Immature natural killer cell (primary cell): ENCODE measurements at regions not wholly inside any gene's neighbourhood (a gene's known extent, or its start where the extent isn't known, plus 50 kb on each side); places are given as distances from the start of the nearest gene placed in this dataset.
"Not testable (repeated sequence)": the region's sequence is repeated elsewhere in the genome, so short reads cannot be mapped to it uniquely, and the experiment has no call there.

Experiments
- DNase-seq, 3 donors: peaks; one replicate each; pipeline ENCODE4 v3.0.0; 2022; ENCODE audit warnings: mixed read lengths in 1 of 3
- H3K27ac Mint-ChIP-seq, 6 donors: one replicate each; pipeline ENCODE4 v1.8.0; 2020; ENCODE audit warnings: mixed read lengths in 6 of 6, mild to moderate bottlenecking in 5 of 6, inconsistent platforms in 4 of 6, moderate library complexity in 3 of 6
- H3K27me3 Mint-ChIP-seq, 3 donors: one replicate each; pipeline ENCODE4 v1.8.0; 2020 to 2021; ENCODE audit warnings: low read depth in 3 of 3, mild to moderate bottlenecking in 3 of 3, mixed read lengths in 3 of 3, moderate library complexity in 3 of 3, inconsistent platforms in 1 of 3
- H3K36me3 Mint-ChIP-seq, 3 donors: one replicate each; pipeline ENCODE4 v1.8.0; 2020; ENCODE audit warnings: mixed read lengths in 3 of 3, inconsistent platforms in 2 of 3, mild to moderate bottlenecking in 2 of 3
- H3K4me1 Mint-ChIP-seq, 2 donors: one replicate each; pipeline ENCODE4 v1.8.0; 2020; ENCODE audit warnings: inconsistent platforms in 2 of 2, mild to moderate bottlenecking in 2 of 2, mixed read lengths in 2 of 2, moderate library complexity in 1 of 2
- H3K4me3 Mint-ChIP-seq, 5 donors: one replicate each; pipeline ENCODE4 v1.8.0; 2020; ENCODE audit warnings: mild to moderate bottlenecking in 5 of 5, mixed read lengths in 5 of 5, inconsistent platforms in 3 of 5, moderate library complexity in 3 of 5
- H3K9me3 Mint-ChIP-seq, 6 donors: one replicate each; pipeline ENCODE4 v1.8.0; 2020; ENCODE audit warnings: mild to moderate bottlenecking in 6 of 6, mixed read lengths in 6 of 6, inconsistent platforms in 4 of 6, moderate library complexity in 3 of 6

- Mint-ChIP-seq H3K27ac (no peak overlapping the region), H3K27me3 (peaks cover 0 to 2% (median under 1%) of the 10 kb centered on the region in 3 donors), H3K36me3 (no peaks in the 10 kb centered on the region), H3K4me3 (no peak overlapping the region), H3K9me3 (no peaks in the 10 kb centered on the region), H3K4me1 (no peaks in the 10 kb centered on the region)
- DNase-seq, result no peak
Measured at GRCh38 chr11:23457641-23458040, 597.4 kb upstream of the CCDC179 start.

GRCh38 chr11:23471878-23472277, 611.6 kb upstream of the CCDC179 start:
- Mint-ChIP-seq H3K9me3 (peaks cover 0 to 4% (median 0%) of the 10 kb centered on the region in 6 donors), H3K27me3 (peaks cover 0 to 6% (median 4%) of the 10 kb centered on the region in 3 donors), H3K4me3 (no peak overlapping the region), H3K27ac (no peak overlapping the region), H3K36me3 (peaks cover 0 to 4% (median 0%) of the 10 kb centered on the region in 3 donors), H3K4me1 (no peaks in the 10 kb centered on the region)
- no peak for DNase-seq

GRCh38 chr11:23473782-23474181, 613.5 kb upstream of the CCDC179 start:
- no peak for DNase-seq
- H3K9me3 Mint-ChIP-seq, result peaks cover 0 to 5% (median 0%) of the 10 kb centered on the region in 6 donors
- H3K4me3 Mint-ChIP-seq, result no peak overlapping the region
- H3K4me1 Mint-ChIP-seq, result no peaks in the 10 kb centered on the region
- peaks cover 0 to 4% (median 0%) of the 10 kb centered on the region in 3 donors for H3K36me3 Mint-ChIP-seq
- no peak overlapping the region for H3K27ac Mint-ChIP-seq
- peaks cover 0 to 6% (median 4%) of the 10 kb centered on the region in 3 donors for H3K27me3 Mint-ChIP-seq

GRCh38 chr11:23480736-23481135, 620.5 kb upstream of the CCDC179 start:
- H3K27me3 Mint-ChIP-seq, result peaks cover 0 to 3% (median 2%) of the 10 kb centered on the region in 3 donors
- H3K9me3 Mint-ChIP-seq, result peaks cover 0 to 12% (median 9%) of the 10 kb centered on the region in 6 donors
- H3K36me3 Mint-ChIP-seq, result peaks cover 0 to 9% (median 0%) of the 10 kb centered on the region in 3 donors
- H3K27ac Mint-ChIP-seq, result no peak overlapping the region
- H3K4me3 Mint-ChIP-seq, result no peak overlapping the region
- no peaks in the 10 kb centered on the region for H3K4me1 Mint-ChIP-seq
- DNase-seq, result no peak

DNA sequence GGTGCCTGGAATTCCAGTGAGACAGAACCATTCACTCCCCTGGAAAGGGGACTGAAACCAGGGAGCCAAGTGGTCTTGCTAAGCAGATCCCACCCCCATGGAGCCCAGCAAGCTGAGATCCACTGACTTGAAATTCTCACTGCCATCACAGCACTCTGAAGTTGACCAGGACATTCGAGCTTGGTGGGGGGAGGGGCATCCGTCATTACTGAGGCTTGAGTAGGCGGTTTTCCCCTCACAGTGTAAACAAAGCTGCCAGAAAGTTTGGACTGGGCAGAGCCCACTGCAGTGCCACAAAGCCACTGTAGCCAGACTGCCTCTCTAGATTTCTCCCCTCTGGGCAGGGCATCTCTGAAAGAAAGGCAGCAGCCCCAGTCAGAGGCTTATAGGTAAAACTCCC, 623.9 kb upstream of the CCDC179 start:
- H3K27me3 Mint-ChIP-seq, DNase-seq: not testable (repeated sequence)
- H3K9me3 Mint-ChIP-seq, result peaks cover 6 to 29% (median 16%) of the 10 kb centered on the region in 6 donors

DNA sequence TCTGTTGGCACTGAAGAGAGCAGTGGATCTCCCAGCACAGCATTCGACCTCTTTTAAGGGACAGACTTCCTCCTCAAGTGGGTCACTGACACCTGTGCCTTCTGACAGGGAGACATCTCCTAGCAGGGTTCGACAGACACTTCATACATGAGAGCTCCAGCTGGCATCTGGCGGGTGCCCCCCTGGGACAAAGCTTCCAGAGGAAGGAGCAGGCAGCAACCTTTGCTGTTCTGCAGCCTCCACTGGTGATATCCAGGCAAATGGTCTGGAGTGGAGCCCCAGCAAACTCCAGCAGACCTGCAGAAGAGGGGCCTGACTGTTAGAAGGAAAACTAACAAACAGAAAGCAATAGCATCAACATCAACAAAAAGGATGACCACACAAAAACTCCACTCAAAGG, 624.3 kb upstream of the CCDC179 start:
- H3K27me3 Mint-ChIP-seq, DNase-seq, H3K27ac Mint-ChIP-seq, H3K4me1 Mint-ChIP-seq, H3K36me3 Mint-ChIP-seq, H3K4me3 Mint-ChIP-seq: not testable (repeated sequence)
- H3K9me3 Mint-ChIP-seq, result peaks cover 9 to 29% (median 16%) of the 10 kb centered on the region in 6 donors

More for the DNA sequence above, 623.9 kb upstream of the CCDC179 start:
- H3K4me1 Mint-ChIP-seq, H3K27ac Mint-ChIP-seq, H3K36me3 Mint-ChIP-seq, H3K4me3 Mint-ChIP-seq: not testable (repeated sequence)

DNA sequence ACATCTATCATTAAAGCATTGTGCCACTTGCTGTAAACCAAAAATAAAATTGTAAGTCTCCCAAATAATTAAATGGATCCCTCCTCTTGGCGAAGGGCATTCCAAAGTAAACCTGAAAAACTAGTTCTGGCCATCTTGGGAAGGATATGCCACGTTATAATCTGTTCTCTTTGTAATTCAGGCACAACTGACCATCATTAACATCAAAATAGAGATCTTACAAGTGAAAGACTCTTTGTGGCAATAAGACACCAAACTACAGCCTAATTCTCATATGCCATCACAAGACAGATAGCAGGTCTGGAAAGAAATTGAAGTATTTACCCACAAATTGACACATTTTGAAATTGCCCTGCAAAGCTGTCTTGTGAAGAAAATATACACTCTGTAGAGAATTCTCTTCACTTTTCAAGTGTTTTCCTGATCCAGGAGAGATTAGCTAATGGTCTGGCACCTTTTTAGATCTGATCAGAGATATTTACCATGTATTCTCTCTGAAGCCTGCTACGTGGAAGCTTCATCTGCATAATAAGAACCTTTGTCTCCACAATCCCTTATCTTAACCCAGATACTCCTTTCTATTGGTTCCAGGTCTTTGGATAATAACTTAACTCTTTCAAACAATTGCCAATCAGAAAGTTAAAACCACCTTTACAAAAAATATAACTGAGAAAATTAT, 630.4 kb upstream of the CCDC179 start:
- Mint-ChIP-seq H3K27ac (no peak overlapping the region), H3K9me3 (peaks cover 5 to 19% (median 10%) of the 10 kb centered on the region in 6 donors), H3K4me1 (no peaks in the 10 kb centered on the region), H3K36me3 (peaks cover 0 to 3% (median 0%) of the 10 kb centered on the region in 3 donors), H3K4me3 (no peak overlapping the region), H3K27me3 (peaks cover 0 to 4% (median 0%) of the 10 kb centered on the region in 3 donors)
- DNase-seq, result no peak

- H3K36me3 Mint-ChIP-seq, result peaks cover 0 to 3% (median 0%) of the 10 kb centered on the region in 3 donors
- no peaks in the 10 kb centered on the region for H3K4me1 Mint-ChIP-seq
- H3K4me3 Mint-ChIP-seq, result no peak overlapping the region
- H3K9me3 Mint-ChIP-seq, result peaks cover 0 to 1% (median 0%) of the 10 kb centered on the region in 6 donors
- no peak overlapping the region for H3K27ac Mint-ChIP-seq
- no peak for DNase-seq
- H3K27me3 Mint-ChIP-seq, result peaks cover 0 to 4% (median 2%) of the 10 kb centered on the region in 3 donors
Measured at GRCh38 chr11:23494981-23495380, 634.7 kb upstream of the CCDC179 start.

- Mint-ChIP-seq H3K4me3 (no peak overlapping the region), H3K27ac (no peak overlapping the region), H3K4me1 (no peaks in the 10 kb centered on the region), H3K9me3 (peaks cover 0 to 1% (median 0%) of the 10 kb centered on the region in 6 donors), H3K36me3 (peaks cover 0 to 3% (median 0%) of the 10 kb centered on the region in 3 donors), H3K27me3 (peaks cover 0 to 2% (median 2%) of the 10 kb centered on the region in 3 donors)
- no peak for DNase-seq
Measured at GRCh38 chr11:23496340-23496739, 636.1 kb upstream of the CCDC179 start.

DNA sequence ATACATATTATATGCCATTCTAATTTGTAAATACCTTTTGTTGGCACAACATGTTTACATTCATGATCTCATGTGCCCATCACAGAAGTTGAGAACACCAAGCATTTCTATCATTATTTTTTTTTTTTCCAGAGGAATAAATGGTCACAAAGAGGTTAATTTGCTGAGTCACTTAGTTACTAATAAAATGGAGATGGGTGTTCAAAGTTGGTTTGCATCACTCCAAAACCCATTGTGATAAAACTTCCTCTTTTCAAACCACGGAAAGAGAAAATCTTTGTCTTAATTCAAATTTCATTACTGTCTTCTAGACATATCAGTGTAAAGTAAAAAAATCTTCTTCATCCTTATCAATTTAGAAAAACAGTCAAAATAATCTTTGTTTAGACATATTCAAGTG, 636.8 kb upstream of the CCDC179 start:
- Mint-ChIP-seq H3K4me1 (no peaks in the 10 kb centered on the region), H3K27me3 (peaks cover 0 to 2% (median 2%) of the 10 kb centered on the region in 3 donors), H3K9me3 (no peaks in the 10 kb centered on the region), H3K4me3 (no peak overlapping the region), H3K27ac (no peak overlapping the region), H3K36me3 (peaks cover 0 to 3% (median 0%) of the 10 kb centered on the region in 3 donors)
- DNase-seq, result no peak

GRCh38 chr11:23502389-23502788, 642.1 kb upstream of the CCDC179 start:
- DNase-seq, result no peak
- no peaks in the 10 kb centered on the region for H3K36me3 Mint-ChIP-seq
- no peak overlapping the region for H3K4me3 Mint-ChIP-seq
- no peaks in the 10 kb centered on the region for H3K9me3 Mint-ChIP-seq
- H3K27ac Mint-ChIP-seq, result no peak overlapping the region
- no peaks in the 10 kb centered on the region for H3K4me1 Mint-ChIP-seq
- H3K27me3 Mint-ChIP-seq, result no peaks in the 10 kb centered on the region

DNA sequence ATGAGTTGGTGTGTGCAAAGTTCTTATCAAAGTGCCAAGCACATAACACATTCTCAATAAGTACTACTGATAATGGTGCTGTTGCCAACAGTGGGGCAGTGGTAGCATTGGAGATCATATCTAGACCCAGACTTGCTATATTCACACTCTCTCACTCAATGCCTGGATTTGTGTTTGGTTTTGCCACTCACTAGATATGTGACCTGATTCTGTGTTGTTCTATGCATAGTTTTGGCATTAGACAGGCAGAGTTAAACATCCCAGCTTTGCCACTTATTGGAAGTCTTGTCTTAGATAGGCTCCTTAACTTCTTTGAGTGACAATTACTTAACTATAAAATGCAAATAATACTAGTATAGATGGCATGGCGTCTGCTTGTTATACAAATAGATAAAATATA, 642.6 kb upstream of the CCDC179 start:
- Mint-ChIP-seq H3K4me3 (no peak overlapping the region), H3K27ac (no peak overlapping the region), H3K36me3 (no peaks in the 10 kb centered on the region), H3K27me3 (no peaks in the 10 kb centered on the region), H3K9me3 (no peaks in the 10 kb centered on the region), H3K4me1 (no peaks in the 10 kb centered on the region)
- DNase-seq, result no peak

DNA sequence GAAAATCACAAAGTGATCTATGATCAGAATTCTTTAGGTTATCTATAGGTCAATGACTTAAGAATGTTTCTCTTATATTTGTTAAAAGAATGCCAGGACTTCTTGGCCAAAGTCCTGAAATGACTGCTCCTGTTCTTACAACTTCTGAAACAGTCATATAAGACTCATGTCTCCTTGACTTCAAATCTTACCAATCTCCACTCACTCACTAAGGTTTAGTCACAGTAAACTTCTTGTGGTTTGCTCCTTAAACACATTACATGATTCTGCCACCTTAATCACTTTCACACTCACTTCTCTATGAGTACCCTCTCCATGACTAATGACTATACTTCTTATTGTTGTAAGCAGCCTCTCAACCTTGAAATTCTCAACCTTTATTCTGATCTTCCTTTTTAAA, 648.7 kb upstream of the CCDC179 start:
- Mint-ChIP-seq H3K27ac (no peak overlapping the region), H3K4me3 (no peak overlapping the region), H3K27me3 (peaks cover 0 to 2% (median 0%) of the 10 kb centered on the region in 3 donors), H3K4me1 (peaks cover 3 to 11% of the 10 kb centered on the region in 2 donors), H3K9me3 (no peaks in the 10 kb centered on the region), H3K36me3 (no peaks in the 10 kb centered on the region)
- no peak for DNase-seq

GRCh38 chr11:23509821-23510220, 649.5 kb upstream of the CCDC179 start:
- peaks cover 0 to 2% (median 0%) of the 10 kb centered on the region in 3 donors for H3K27me3 Mint-ChIP-seq
- no peak for DNase-seq
- no peak overlapping the region for H3K27ac Mint-ChIP-seq
- H3K36me3 Mint-ChIP-seq, result no peaks in the 10 kb centered on the region
- H3K9me3 Mint-ChIP-seq, result peaks cover 0 to 4% (median 0%) of the 10 kb centered on the region in 6 donors
- no peak overlapping the region for H3K4me3 Mint-ChIP-seq
- H3K4me1 Mint-ChIP-seq, result peaks cover 3 to 11% of the 10 kb centered on the region in 2 donors

GRCh38 chr11:23519194-23519593, 658.9 kb upstream of the CCDC179 start:
- Mint-ChIP-seq H3K36me3 (peaks cover 0 to 7% (median 0%) of the 10 kb centered on the region in 3 donors), H3K27ac (no peak overlapping the region), H3K27me3 (peaks cover 0 to 2% (median 0%) of the 10 kb centered on the region in 3 donors), H3K9me3 (peaks cover 0 to 4% (median 0%) of the 10 kb centered on the region in 6 donors), H3K4me1 (no peaks in the 10 kb centered on the region), H3K4me3 (no peak overlapping the region)
- no peak for DNase-seq
